H9 (cell line): ENCODE measurements at regions not wholly inside any gene's neighbourhood (a gene's known extent, or its start where the extent isn't known, plus 50 kb on each side); places are given as distances from the start of the nearest gene placed in this dataset.

Experiments
- DNase-seq: peaks from one replicate; pipeline ENCODE4 v3.0.0-alpha.2; 2017
- H2AFZ ChIP-seq: one replicate; pipeline ENCODE4 v1.6.1; 2013; ENCODE audit warnings: mild to moderate bottlenecking, low read length, control low read depth, moderate library complexity
- H2AK5ac ChIP-seq: 2 replicates; pipeline ENCODE4 v1.6.1; 2013; ENCODE audit warnings: low read length, control low read depth, mixed read lengths; ENCODE audit not compliant: insufficient read length
- H2BK120ac ChIP-seq: one replicate; pipeline ENCODE4 v1.6.1; 2013; ENCODE audit warnings: low read depth, mild to moderate bottlenecking, low read length, control low read depth, inconsistent platforms; ENCODE audit not compliant: poor library complexity, severe bottlenecking
- H2BK12ac ChIP-seq: 2 replicates; pipeline ENCODE4 v1.6.1; 2013; ENCODE audit warnings: low read length, control low read depth, mixed read lengths, low read depth; ENCODE audit not compliant: insufficient read length
- H2BK15ac ChIP-seq: 2 replicates; pipeline ENCODE4 v1.6.1; 2013; ENCODE audit warnings: low read depth, low read length, control low read depth
- H2BK20ac ChIP-seq: one replicate; pipeline ENCODE4 v1.6.1; 2013; ENCODE audit warnings: low read depth, mild to moderate bottlenecking, low read length, control low read depth, inconsistent platforms; ENCODE audit not compliant: poor library complexity, severe bottlenecking
- H2BK5ac ChIP-seq: 2 replicates; pipeline ENCODE4 v1.6.1; 2013; ENCODE audit warnings: low read length, control low read depth, mixed read lengths; ENCODE audit not compliant: insufficient read length
- H3K14ac ChIP-seq: 2 replicates; pipeline ENCODE4 v1.6.1; 2013; ENCODE audit warnings: low read length, control low read depth; ENCODE audit not compliant: insufficient read depth
- H3K18ac ChIP-seq: 2 replicates; pipeline ENCODE4 v1.6.1; 2013; ENCODE audit warnings: low read depth, mild to moderate bottlenecking, mixed read lengths, low read length, control low read depth; ENCODE audit not compliant: insufficient read length
- H3K23ac ChIP-seq: 2 replicates; pipeline ENCODE4 v1.6.1; 2013; ENCODE audit warnings: low read length, control low read depth, mixed read lengths, low read depth; ENCODE audit not compliant: insufficient read length
- H3K23me2 ChIP-seq: 2 replicates; pipeline ENCODE4 v1.6.1; 2013; ENCODE audit warnings: low read depth, mild to moderate bottlenecking, mixed read lengths, low read length, control low read depth; ENCODE audit not compliant: insufficient read length, poor library complexity, severe bottlenecking
- H3K27ac ChIP-seq: 2 replicates; pipeline ENCODE4 v1.5.1; 2013; ENCODE audit warnings: low read length, control low read depth, mixed read lengths, low read depth; ENCODE audit not compliant: insufficient read length
- H3K27me3 ChIP-seq: 2 replicates; pipeline ENCODE4 v1.6.1; 2013; ENCODE audit warnings: low read length, control low read depth, inconsistent platforms; ENCODE audit not compliant: insufficient read depth
- H3K4ac ChIP-seq: 2 replicates; pipeline ENCODE4 v1.6.1; 2013; ENCODE audit warnings: low read depth, mild to moderate bottlenecking, control low read depth, inconsistent platforms, low read length, moderate library complexity
- H3K4me1 ChIP-seq: 2 replicates; pipeline ENCODE4 v1.6.1; 2013; ENCODE audit warnings: low read length, control low read depth, inconsistent platforms; ENCODE audit not compliant: insufficient read depth
- H3K4me2 ChIP-seq: 2 replicates; pipeline ENCODE4 v1.6.1; 2013; ENCODE audit warnings: low read length, control low read depth, mixed read lengths; ENCODE audit not compliant: insufficient read length, insufficient read depth
- H3K56ac ChIP-seq: 2 replicates; pipeline ENCODE4 v1.6.1; 2013; ENCODE audit warnings: low read depth, mild to moderate bottlenecking, mixed read lengths, low read length, control low read depth; ENCODE audit not compliant: insufficient read length
- H3K79me1 ChIP-seq: 2 replicates; pipeline ENCODE4 v1.6.1; 2013; ENCODE audit warnings: low read depth, mild to moderate bottlenecking, moderate library complexity, low read length, control low read depth, inconsistent platforms; ENCODE audit not compliant: insufficient read depth, poor library complexity, severe bottlenecking
- H3K79me2 ChIP-seq: 2 replicates; pipeline ENCODE4 v1.6.1; 2013; ENCODE audit warnings: low read length, control low read depth, inconsistent platforms; ENCODE audit not compliant: insufficient read depth
- H3K9ac ChIP-seq: 2 replicates; pipeline ENCODE4 v1.6.1; 2013; ENCODE audit warnings: low read length, control low read depth, mixed read lengths; ENCODE audit not compliant: insufficient read length; ENCODE audit errors: extremely low read depth
- H3K9me3 ChIP-seq: one replicate; pipeline ENCODE4 v1.6.1; 2013; ENCODE audit warnings: low read depth, low read length, inconsistent platforms; ENCODE audit not compliant: control insufficient read depth
- H3T11ph ChIP-seq: one replicate; pipeline ENCODE4 v1.6.1; 2013; ENCODE audit warnings: mild to moderate bottlenecking, low read length, control low read depth, inconsistent platforms
- H4K20me1 ChIP-seq: one replicate; pipeline ENCODE4 v1.6.1; 2013; ENCODE audit not compliant: control insufficient read depth, insufficient read length, insufficient read depth
- H4K5ac ChIP-seq: 2 replicates; pipeline ENCODE4 v1.6.1; 2013; ENCODE audit warnings: low read depth, mild to moderate bottlenecking, mixed read lengths, low read length, control low read depth; ENCODE audit not compliant: insufficient read length
- H4K8ac ChIP-seq: replicated peaks from 2 replicates; pipeline ENCODE4 v1.6.1; 2013; ENCODE audit warnings: low read length, control low read depth, mixed read lengths, low read depth; ENCODE audit not compliant: insufficient read length
- H4K91ac ChIP-seq: 2 replicates; pipeline ENCODE4 v1.6.1; 2013; ENCODE audit warnings: low read depth, mild to moderate bottlenecking, moderate library complexity, mixed read lengths, low read length, control low read depth; ENCODE audit not compliant: insufficient read length
- H3K27ac Mint-ChIP-seq, 3 experiments: 2 replicates in 2 of 3; 3 replicates in 1 of 3; pipeline ENCODE4 v1.8.0; 2020 to 2021; ENCODE audit warnings: mixed read lengths in 3 of 3, mild to moderate bottlenecking in 1 of 3, moderate library complexity in 1 of 3
- H3K27me3 Mint-ChIP-seq: 2 replicates; pipeline ENCODE4 v1.8.0; 2021; ENCODE audit warnings: low read depth, mild to moderate bottlenecking, moderate library complexity, mixed read lengths
- H3K36me3 Mint-ChIP-seq, 3 experiments: 2 replicates in 2 of 3; 3 replicates in 1 of 3; pipeline ENCODE4 v1.8.0; 2020 to 2021; ENCODE audit warnings: low read depth in 3 of 3, mixed read lengths in 3 of 3; ENCODE audit not compliant: insufficient read depth in 1 of 3
- H3K4me1 Mint-ChIP-seq, 2 experiments: 2 replicates each; pipeline ENCODE4 v1.8.0; 2020; ENCODE audit warnings: mixed read lengths in 2 of 2
- H3K4me3 Mint-ChIP-seq, 2 experiments: 2 replicates in 1 of 2; 3 replicates in 1 of 2; pipeline ENCODE4 v1.8.0; 2020 to 2021; ENCODE audit warnings: mild to moderate bottlenecking in 2 of 2, mixed read lengths in 2 of 2, moderate library complexity in 1 of 2
- H3K9me3 Mint-ChIP-seq, 2 experiments: 2 replicates in 1 of 2; 3 replicates in 1 of 2; pipeline ENCODE4 v1.8.0; 2020; ENCODE audit warnings: mild to moderate bottlenecking in 2 of 2, mixed read lengths in 2 of 2, moderate library complexity in 1 of 2
- CTCF ChIP-seq: fragments of 200-600 bp; sonication (generic); conservative IDR thresholded peaks from 3 replicates; pipeline ENCODE4 v1.8.0; 2021; ENCODE audit warnings: antibody characterized with exemption, mild to moderate bottlenecking
- WGBS: extraction: QIAGEN DNeasy Blood & Tissue Kit; methylation state at CpG from one replicate; pipeline ENCODE4 v1.1.7; 2013; ENCODE audit warnings: missing lambda C conversion rate, low lambda C conversion rate, mixed read lengths; ENCODE audit not compliant: insufficient read length; ENCODE audit errors: extremely low coverage; 5-methylcytosine and 5-hydroxymethylcytosine counted together

GRCh38 chr13:106375085-106375484, 160.4 kb downstream of the EFNB2 start:
- H2BK20ac ChIP-seq = no peak overlapping the region
- no peaks in the 10 kb centered on the region for H4K20me1 ChIP-seq
- Mint-ChIP-seq H3K9me3 (no peaks in the 10 kb centered on the region), H3K27ac (no peak overlapping the region; a peak in 1 of 7 replicates), H3K4me3 (no peak overlapping the region), H3K4me1 (peaks cover 1 to 2% of the 10 kb centered on the region in 2 experiments; a peak in 2 of 4 replicates), H3K36me3 (no peaks in the 10 kb centered on the region), H3K27me3 (peaks cover 1% of the 10 kb centered on the region; the same call in 1 of the 2 replicates)
- H4K91ac ChIP-seq = no peak overlapping the region
- H3K23ac ChIP-seq = no peak overlapping the region
- no peak overlapping the region for H4K5ac ChIP-seq
- DNase-seq = no peak
- H2AK5ac ChIP-seq = no peak overlapping the region
- no peak overlapping the region for H3K18ac ChIP-seq
- no peak overlapping the region for H3T11ph ChIP-seq
- no peak overlapping the region for H3K56ac ChIP-seq
- H2BK5ac ChIP-seq = no peak overlapping the region
- no peak overlapping the region for H3K4ac ChIP-seq
- H3K4me1 ChIP-seq = no peaks in the 10 kb centered on the region
- TF ChIP-seq CTCF = no peak
- H3K4me2 ChIP-seq = no peak overlapping the region
- H2BK120ac ChIP-seq = no peak overlapping the region
- H3K27me3 ChIP-seq = no peaks in the 10 kb centered on the region
- no peak overlapping the region for H3K14ac ChIP-seq
- H4K8ac ChIP-seq = no peak overlapping the region
- no CpG with 5 or more reads among the region's 20 CpGs for WGBS
- H3K79me1 ChIP-seq = no peaks in the 10 kb centered on the region
- H3K9ac ChIP-seq = no peak overlapping the region
- no peaks in the 10 kb centered on the region for H3K79me2 ChIP-seq
- no peak overlapping the region for H2AFZ ChIP-seq
- H2BK15ac ChIP-seq = no peak overlapping the region
- H3K9me3 ChIP-seq = no peaks in the 10 kb centered on the region
- H3K23me2 ChIP-seq = no peaks in the 10 kb centered on the region
- no peak overlapping the region for H3K27ac ChIP-seq
- no peak overlapping the region for H2BK12ac ChIP-seq
